Right renal cortex interstitium (tissue), 3 donors: ENCODE measurements at regions not wholly inside any gene's neighbourhood (a gene's known extent, or its start where the extent isn't known, plus 50 kb on each side); places are given as distances from the start of the nearest gene placed in this dataset.
"Not testable (repeated sequence)": the region's sequence is repeated elsewhere in the genome, so short reads cannot be mapped to it uniquely, and the experiment has no call there.

Source experiments
- DNase-seq, 3 donors: peaks; one replicate each; pipeline ENCODE4 v3.0.0-alpha.2; 2013; ENCODE audit warnings: low read depth in 3 of 3, low spot score in 2 of 3

DNA sequence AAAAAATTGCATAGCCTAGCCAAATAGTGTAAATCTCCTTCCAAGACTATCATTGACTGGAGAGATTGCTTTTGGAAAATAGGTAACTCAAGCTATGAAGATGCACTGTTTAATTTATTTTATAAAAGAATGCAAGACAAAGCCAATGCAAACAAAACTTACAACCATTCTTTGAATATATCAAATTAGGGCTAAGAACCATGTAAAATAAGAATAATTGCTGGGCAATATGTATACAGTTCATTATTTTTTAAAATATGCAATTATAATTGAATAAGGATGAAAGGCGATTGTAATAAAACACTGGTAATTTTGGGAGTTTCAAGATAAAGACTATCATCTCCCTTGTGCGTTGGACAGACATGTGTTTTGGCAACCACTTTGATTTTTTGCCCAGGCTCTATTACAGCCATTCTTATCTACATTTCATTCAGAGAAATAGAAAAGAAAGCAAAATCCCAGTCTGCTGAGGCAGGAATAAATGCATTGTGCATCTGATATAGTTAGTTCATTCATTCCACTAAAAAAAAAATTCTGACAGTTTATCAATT, 242.3 kb upstream of the ROBO1 start:
- DNase-seq: no peak

DNA sequence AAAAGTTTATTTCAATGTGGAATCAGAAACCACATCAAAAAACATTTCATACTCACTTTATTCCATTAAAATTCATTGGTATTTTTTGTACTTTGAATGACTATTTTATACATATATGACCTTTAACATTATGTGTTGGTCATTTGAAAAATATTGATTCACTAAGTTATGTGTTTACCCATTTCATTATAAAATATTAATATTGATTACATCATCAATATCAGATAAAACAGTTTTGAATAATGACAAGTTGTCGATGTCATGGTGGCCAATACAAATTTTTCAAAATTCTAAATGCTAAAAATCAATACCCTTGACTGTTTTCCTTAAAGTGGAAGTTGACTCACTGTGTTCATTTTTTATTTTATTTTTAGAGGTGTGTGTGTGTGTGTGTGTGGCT, 239.7 kb upstream of the ROBO1 start:
- DNase-seq: no peak

DNA sequence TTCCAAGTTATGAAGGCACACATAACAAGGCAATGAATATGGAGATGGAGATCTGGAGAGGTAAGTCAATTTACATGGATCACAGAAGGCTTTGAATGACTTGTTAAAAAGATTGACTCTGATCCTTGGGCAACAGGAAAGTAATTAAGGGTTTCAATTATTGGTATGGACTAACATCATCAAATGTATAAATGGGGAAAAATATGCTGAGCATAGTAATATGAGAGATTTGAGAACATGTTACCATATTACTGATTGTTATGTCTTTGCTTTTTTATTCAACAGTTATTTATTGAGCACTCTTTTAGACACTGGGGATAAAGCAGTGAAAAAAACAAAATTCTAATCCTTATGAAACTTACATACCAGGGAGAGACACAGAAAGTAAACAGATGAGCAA, 238.5 kb upstream of the ROBO1 start:
- no peak for DNase-seq

DNA sequence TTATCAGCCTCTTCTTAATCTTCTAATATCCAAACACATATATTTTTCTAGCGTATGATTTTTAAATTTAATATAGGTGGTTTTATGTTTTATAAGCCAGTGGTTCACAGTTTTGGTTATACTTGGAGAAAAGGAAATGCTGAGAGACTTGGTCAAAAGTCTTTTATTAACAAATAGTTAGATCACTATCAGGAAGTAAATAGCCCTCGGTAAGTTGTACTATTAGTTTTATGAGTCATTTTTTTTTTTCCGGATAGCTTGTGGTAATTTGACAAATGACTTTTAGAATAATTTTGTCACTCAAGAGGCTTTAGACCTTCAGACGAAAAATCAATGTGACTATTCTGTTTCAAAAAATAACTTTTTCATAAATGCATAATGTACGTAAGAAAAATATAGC, 232.2 kb upstream of the ROBO1 start:
- DNase-seq: no peak

DNA sequence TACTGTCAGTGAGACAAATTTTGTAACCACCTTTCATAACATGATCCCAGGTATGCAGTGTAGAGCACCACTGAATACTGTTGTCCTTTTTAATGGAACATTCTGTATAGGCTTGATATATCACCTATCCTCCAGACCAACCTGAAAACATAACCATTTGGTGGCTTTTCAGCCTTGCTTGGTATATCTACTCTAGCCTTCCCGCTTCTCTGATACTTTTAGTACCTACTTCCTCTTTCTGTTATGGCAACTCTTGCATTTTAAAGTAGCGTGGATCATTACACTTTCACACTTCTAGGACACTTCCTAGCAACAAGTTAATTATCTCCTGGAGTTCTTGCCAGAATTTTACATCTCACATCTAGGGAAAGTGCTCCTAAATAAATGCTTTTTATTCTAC, 226.6 kb upstream of the ROBO1 start:
- no peak for DNase-seq

DNA sequence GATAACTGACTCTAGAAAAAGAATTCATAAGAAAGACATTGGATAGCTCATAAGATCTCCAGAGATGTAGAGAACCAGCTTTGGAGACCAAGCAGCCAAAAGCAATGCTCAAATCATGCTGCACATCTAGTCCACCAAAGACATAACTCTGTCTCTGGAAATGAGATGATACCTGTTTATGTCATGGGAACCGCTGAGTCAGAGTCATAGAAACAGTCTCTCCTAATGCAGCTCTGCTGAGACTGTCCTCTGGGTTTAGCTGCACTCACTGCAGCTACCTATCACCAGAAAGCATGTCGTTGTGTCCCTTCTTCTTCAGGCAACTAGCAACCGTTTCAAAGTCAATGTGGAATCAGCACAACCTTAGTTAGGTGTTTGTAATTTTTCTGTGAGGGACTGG, 218.5 kb upstream of the ROBO1 start:
- no peak for DNase-seq

DNA sequence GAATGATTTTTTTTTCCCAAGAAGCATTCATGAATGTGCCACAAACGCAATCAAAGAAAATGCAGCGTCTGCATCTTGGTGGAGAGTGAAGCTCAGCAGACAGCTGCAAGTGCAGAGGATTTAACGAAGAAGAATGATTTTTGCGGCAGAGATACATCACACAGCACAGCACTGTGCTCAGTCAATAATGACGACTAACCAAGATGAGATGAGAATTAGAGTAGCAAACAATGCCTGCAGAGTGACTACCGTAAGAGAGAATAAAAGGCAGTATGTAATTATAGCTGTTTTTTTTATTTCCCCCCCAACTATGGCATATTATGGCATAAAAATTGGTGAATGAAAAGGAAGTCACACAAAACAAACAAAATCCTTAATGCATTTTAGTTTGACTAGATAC, 218.0 kb upstream of the ROBO1 start:
- no peak for DNase-seq

DNA sequence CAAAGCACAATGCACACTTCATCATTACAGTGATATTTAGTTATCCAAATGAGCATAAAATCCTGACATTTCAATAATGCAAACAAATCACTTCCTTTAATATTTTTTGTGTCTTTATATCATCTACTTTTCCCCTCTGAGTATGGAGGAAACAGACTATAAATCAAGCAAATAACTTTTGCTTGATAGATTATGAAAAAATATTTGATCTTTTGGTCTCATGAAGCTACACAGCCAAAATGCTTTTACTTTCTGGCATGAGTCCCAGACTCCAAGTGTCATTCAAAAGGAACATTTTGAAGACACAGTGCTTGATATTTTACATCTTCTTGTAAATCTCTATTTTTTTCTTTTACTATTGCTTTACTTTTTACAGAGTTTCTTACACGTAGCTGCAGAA, 215.3 kb upstream of the ROBO1 start:
- DNase-seq: peak in 1 of 3 donors; percentile 6

DNA sequence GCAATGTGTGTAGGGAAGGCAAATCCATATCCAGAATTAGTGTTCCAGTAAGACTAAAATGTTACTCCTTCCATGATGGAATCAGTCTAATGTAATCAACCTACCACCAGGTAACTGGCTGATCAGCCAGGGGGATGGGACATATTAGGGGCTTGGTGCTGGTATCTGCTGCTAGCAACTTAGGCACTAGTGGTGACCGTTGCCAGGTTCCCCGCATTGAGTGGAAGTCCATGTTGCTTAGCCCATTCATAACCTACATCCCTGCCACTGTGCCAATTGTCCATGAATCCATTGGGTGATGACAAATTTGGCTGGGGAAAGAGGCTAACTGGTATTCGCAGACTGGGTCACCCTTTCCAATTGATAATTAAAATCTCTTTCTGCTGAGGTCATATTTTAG, 212.2 kb upstream of the ROBO1 start:
- DNase-seq: no peak

DNA sequence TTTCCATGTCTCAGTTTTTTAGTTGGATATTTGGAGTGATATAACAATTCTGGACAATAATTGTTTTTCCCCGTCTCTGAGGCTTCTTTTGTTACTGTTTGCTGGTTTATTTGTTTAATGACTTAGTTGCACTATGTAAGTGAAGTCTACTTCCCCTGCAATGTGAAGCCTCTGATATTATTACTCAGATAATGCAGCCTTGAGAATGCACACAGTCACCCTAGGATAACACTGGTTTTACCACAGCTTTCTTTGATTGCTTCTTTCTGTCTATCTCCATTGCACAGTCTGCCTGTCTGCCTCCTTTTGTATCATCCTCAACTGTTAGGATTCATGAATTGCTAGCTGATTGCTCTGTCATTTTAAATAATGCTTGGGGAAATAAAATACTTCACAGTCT, 208.7 kb upstream of the ROBO1 start:
- no peak for DNase-seq

DNA sequence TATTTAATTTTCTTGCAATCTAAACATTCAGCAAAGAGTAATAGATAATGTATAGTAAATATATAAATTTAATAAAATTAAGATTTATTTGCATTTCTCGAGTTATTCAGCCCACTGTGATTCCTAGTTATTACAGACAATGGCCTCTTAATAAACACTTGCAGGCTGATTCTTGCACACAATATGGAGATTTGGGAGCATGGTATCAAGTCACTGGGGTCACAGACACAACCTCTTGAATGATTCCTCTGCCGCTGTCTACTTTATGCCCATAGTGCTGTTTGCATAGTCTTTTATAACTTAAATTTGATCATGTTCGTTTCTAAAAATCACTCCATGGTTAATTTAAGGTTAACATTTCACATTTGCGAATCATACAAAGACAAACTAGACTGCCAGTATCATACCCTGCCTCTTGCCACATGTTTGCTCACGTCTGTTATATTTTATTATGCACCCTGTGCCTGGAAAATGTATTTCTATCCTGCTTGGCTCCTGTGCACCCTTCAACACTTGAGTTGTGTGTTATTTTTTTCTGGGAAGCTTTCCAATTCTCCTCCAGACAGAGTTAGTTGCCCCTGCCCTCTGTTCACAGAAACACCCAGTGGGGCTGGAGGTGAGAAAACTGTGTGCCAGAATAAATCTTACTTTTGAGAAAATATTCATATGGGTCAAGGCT, 206.3 kb upstream of the ROBO1 start:
- DNase-seq: no peak

DNA sequence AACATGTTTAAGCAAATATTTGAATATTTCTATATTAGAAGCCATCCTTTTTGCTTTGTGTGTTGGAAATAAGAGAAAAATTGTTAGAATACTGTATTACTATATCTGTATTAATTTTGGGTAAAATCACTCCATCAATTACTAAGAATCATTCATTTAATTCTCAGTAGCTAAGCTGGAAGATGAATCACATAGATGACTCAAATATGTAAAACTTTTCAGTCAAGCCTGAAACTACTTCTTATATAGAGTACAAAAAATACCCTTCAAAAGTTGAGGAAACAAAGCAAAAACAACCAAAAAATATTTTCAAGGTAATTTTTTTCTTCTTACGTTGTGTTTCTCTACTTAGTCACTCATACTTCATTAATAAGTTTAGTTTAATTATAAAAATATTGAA, 205.7 kb upstream of the ROBO1 start:
- DNase-seq: no peak

DNA sequence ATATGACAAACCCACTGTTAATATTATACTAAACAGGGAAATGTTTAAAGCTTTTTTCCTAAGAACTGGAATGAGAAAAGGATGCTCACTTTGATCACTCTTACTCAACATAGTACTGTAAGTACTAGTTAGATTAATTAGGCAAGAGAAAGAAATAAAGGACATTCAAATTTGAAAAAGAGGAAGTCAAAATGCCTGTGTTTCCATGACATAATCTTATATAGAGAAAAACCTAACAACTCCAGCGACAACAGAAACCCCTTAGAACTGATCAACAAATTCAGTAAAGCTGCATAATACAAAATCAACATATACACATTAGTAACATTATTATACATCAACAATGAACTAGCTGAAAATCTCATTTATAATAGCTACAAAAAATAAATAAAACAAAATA, 200.6 kb upstream of the ROBO1 start:
- no peak for DNase-seq

DNA sequence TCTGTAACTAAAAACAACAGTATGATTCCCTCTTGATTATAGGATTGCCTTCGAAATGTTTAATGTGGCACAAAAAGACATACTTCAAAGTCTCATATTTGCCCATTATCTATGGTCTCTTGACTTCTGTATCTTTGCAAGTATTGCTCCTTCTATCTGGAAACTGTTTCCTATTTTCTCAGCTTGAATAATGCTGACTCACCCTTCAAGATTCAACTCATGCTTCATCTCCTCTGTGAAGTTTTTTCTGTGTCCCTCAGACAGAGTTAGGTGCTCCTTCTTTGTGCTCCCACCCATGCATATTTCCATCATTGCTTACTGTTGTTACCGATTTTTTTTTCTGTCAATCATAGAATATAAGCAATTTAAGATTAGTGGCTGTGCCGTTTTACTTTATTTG, 192.8 kb upstream of the ROBO1 start:
- DNase-seq: no peak

DNA sequence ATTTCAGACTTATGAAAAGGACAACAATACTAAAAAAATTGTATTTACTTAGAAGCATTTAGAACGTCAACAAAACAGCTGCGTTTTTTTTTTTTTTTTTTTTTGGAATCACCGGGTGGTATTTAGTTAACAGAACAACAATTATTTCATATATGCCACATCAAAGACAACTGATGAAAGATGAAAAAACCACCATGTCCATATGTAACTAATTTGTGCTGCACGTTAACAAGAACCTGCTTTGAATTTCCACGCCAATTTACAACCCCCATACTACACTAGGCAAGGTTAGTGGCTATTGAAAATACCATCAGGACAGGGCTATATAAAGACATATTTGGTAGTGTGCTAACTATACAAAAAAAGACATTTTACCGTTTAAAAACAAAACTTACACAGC, 189.3 kb upstream of the ROBO1 start:
- no peak for DNase-seq

DNA sequence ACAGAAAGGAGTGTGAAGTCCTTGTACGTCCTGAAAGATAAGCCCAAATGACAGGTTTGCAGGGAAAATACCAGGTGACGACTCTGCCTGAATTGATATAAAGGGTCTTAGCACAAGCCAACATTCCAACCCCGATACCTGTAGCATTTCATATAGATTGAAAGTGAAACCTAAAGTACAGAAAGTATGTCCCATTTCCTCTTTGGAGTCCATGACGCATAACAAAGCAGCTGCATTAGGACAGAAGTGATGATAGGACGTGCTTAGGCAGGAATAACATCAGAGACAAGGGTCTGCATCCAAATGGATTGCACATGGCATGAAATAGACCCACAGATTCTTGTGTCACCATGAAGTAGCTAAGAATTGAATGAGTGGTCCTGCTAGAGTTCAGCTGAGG, 187.0 kb upstream of the ROBO1 start:
- no peak for DNase-seq

DNA sequence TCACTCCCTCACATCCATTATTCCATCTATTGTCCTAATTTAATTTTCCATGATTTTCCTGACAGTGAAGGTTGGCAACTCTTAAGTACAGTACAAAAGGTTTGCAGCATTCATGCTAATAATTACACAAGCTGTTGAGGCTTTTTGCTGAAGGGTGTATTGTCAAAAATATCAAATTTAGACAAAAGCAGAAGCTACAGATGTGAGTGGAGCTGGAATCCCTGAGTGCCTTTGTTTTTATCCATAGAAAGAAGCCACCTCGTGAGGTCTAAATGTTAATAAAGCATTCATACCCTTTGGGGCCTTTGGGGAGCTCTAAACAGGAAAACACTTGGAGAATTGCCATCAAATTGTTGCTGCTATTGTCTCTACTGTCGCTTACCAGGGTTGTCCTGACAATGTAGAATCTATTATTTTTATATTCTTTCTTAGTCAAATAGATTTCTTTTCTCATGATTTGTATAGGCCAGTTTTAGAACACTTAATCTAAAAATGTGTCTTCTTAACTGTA, 185.8 kb upstream of the ROBO1 start:
- DNase-seq: no peak

DNA sequence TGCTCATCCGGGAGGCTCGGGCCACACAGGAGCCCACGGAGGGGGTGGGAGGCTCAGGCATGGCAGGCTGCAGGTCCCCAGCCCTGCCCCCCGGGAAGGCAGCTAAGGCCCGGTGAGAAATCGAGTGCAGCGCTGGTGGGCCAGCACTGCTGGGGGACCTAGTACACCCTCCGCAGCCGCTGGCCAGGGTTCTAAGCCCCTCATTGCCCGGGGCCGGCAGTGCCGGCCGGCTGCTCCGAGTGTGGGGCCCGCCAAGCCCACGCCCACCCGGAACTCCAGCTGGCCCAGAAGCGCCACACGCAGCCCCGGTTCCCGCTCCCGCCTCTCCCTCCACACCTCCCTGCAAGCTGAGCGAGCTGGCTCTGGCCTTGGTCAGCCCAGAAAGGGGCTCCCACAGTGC, 183.6 kb upstream of the ROBO1 start:
- not testable (repeated sequence) for DNase-seq

DNA sequence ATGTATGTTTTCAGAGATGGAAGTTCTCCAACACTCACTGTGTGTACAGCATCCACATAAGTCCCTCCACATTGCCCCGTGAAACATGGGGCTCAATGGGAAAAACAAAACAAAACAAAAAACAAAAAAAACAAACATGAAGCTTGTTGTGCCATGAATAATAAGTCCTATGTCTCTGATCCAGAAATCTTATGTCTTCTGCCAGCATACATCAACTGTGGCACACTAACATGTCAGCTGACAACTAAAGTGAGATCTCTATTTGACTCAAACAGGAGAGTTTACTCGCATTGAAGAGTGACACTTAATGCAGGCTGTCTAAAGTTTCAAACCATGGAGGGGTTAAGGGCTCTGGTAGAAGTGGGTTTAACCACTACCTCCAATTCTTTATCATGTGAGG, 180.2 kb upstream of the ROBO1 start:
- DNase-seq: no peak

DNA sequence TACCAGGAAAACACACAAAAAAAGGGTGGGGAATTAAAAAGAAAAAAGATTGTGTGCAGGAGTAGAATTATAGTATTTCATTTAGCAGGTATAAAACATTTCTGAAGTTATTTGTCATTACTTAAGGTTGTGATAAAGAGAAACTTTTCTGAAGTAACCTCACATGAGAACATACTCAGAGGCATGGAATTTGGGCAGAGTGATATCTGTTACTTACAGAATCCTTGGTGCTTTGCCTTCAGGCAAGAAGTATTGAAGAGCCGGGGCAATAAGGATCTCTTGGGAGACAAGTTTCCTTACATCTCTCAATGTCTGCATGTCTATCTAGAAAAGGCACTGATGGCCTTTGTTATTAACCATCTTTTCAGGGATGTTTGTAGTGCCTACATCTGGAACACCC, 179.7 kb upstream of the ROBO1 start:
- no peak for DNase-seq

DNA sequence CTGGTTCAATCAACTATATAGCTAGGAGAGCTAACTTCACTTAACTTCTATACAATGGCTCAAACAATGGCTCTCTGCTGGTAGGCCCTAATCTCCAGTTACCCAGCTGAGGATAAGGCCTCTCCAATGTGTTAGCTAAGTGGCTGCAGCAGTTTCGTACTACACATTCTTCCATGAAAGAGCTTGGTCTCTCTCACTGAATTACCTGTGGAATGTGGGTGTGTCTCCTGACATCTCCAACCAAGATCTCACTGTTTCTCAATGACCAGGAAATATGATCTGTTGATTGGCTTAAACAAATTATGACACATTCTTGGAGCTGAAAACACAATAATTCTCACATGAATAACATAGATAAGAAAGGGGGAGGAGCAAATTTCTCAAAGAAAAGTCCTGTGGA, 169.8 kb upstream of the ROBO1 start:
- DNase-seq: no peak

DNA sequence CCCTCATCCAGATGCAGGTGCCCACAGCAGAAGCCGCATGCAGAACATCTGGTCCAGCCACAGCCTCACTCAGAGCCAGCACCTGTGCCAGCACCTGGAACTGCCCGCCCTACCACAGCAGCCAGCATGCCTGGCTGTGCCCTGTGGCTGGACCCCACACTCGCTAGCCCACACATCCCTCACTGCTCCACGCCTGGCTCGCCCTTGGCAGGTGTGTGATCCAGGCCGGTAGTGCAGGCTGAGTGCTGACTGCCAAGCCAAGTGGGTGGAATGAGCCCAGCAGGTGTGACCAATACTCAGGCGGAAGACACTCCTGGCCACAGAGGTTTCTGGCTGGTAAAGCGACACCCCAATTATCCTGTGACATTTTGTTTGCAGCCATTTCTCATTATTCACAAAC, 162.4 kb upstream of the ROBO1 start:
- no peak for DNase-seq
